ENCODE measurements at regions not wholly inside any gene's neighbourhood (a gene's known extent, or its start where the extent isn't known, plus 50 kb on each side); places are given as distances from the start of the nearest gene placed in this dataset.

GRCh38 chr5:14064841-14065240 lies 78.3 kb upstream of the TRIO start:
- no peak for TF ChIP-seq CTCF (IDR thresholded peaks at IDR 0.05)
- TF ChIP-seq POLR2A (IDR thresholded peaks at IDR 0.05) = no peak

Data from right lobe of liver (tissue), 4 donors.